ENCODE measurements at regions not wholly inside any gene's neighbourhood (a gene's known extent, or its start where the extent isn't known, plus 50 kb on each side); places are given as distances from the start of the nearest gene placed in this dataset.
A peak's percentile ranks its signal among the peaks of the same experiment; 100 is the strongest.

DNA sequence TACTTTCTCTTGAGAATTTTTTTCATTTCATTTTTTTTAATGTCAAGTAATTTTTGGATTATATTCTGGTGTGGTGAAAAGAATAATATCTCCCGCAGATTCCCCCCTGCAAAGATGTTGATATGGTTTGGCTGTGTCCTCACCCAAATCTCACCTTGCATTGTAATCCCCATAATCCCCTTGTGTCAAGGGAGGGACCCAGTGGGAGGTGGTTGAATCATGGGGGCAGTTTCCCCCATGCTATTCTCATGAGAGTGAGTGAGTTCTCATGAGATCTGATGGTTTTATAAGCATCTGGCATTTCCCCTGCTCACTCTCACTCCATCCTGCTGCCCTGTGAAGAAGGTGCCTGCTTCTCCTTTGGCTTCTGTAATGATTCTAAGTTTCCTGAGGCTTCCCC, 58.7 kb upstream of the PMEPA1 start:
- Histone ChIP-seq H3K36me3 (ENCODE audit: control insufficient read depth, insufficient read depth, low read length) (no peaks in the 10 kb centered on the region), H3K27me3 (replicated peaks; ENCODE audit: control insufficient read depth, insufficient read depth, low read length) (no peaks in the 10 kb centered on the region), H3K4me3 (ENCODE audit: low read depth, low read length) (no peak overlapping the region), H3K9me3 (no peaks in the 10 kb centered on the region), H3K4me1 (no peaks in the 10 kb centered on the region; the same call in 1 of the 2 replicates)
- intact Hi-C loops (cut with micrococcal nuclease; ENCODE audit: unreplicated experiment) = no loop called here
- POLR2A ChIA-PET = no interaction called here
- H3K4me1 Mint-ChIP-seq (ENCODE audit: low read depth, unreplicated experiment) = peaks cover 8% of the 10 kb centered on the region
- peak in 1 of 2 experiments; percentile 15 for DNase-seq
- peaks cover 7% of the 10 kb centered on the region for H3K27me3 Mint-ChIP-seq (ENCODE audit: insufficient read depth, unreplicated experiment)
- H3K4me3 Mint-ChIP-seq (ENCODE audit: unreplicated experiment) = no peak overlapping the region
- no peaks in the 10 kb centered on the region for H3K36me3 Mint-ChIP-seq (ENCODE audit: insufficient read depth, unreplicated experiment)
- H3K27ac Mint-ChIP-seq (ENCODE audit: unreplicated experiment) = no peak overlapping the region
- TF ChIP-seq, protein P1, sequence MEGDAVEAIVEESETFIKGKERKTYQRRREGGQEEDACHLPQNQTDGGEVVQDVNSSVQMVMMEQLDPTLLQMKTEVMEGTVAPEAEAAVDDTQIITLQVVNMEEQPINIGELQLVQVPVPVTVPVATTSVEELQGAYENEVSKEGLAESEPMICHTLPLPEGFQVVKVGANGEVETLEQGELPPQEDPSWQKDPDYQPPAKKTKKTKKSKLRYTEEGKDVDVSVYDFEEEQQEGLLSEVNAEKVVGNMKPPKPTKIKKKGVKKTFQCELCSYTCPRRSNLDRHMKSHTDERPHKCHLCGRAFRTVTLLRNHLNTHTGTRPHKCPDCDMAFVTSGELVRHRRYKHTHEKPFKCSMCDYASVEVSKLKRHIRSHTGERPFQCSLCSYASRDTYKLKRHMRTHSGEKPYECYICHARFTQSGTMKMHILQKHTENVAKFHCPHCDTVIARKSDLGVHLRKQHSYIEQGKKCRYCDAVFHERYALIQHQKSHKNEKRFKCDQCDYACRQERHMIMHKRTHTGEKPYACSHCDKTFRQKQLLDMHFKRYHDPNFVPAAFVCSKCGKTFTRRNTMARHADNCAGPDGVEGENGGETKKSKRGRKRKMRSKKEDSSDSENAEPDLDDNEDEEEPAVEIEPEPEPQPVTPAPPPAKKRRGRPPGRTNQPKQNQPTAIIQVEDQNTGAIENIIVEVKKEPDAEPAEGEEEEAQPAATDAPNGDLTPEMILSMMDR (IDR thresholded peaks at IDR 0.05; ENCODE audit: insufficient read depth in 1 of 2, low read depth in 1 of 2, low read length in 1 of 2, severe bottlenecking in 1 of 2, unreplicated experiment in 1 of 2) = no peak
- H3K9me3 Mint-ChIP-seq (ENCODE audit: unreplicated experiment) = no peaks in the 10 kb centered on the region
- BruUV-seq (replicated peaks) = no TSS peak
- CTCF ChIA-PET = no interaction called here

DNA sequence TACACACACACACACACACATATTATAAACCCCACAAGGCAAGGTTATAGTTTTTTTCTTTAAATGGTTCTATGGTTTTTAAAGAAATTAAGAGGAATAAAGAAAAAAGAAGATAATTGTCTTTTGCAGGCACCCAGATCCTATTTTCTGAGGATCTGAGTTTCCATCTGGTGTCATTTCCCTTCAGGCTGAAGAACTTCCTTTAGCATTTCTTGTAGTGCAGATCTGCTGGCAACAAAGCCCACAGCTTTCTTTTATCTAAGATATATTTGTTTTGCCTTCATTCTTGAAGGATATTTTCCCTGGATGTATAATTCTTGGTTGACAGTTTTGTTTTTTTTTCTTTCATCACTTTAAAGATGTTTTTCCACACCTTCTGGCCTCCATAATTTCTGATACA, 57.6 kb upstream of the PMEPA1 start:
- Histone ChIP-seq H3K36me3 (ENCODE audit: control insufficient read depth, insufficient read depth, low read length) (no peaks in the 10 kb centered on the region), H3K9me3 (no peaks in the 10 kb centered on the region), H3K4me1 (no peaks in the 10 kb centered on the region; the same call in 1 of the 2 replicates), H3K4me3 (ENCODE audit: low read depth, low read length) (no peak overlapping the region), H3K27me3 (replicated peaks; ENCODE audit: control insufficient read depth, insufficient read depth, low read length) (no peaks in the 10 kb centered on the region)
- CTCF ChIA-PET = no interaction called here
- no peaks in the 10 kb centered on the region for H3K36me3 Mint-ChIP-seq (ENCODE audit: insufficient read depth, unreplicated experiment)
- POLR2A ChIA-PET = interaction anchor here (0.7 kb wide), 1 partner anchor 51 kb away, joined by 3 read pairs; no protein-coding TSS in a partner anchor
- TF ChIP-seq, protein P1 (IDR thresholded peaks at IDR 0.05; ENCODE audit: insufficient read depth in 1 of 2, low read depth in 1 of 2, low read length in 1 of 2, severe bottlenecking in 1 of 2, unreplicated experiment in 1 of 2) = no peak
- H3K27ac Mint-ChIP-seq (ENCODE audit: unreplicated experiment) = no peak overlapping the region
- no peak overlapping the region for H3K4me3 Mint-ChIP-seq (ENCODE audit: unreplicated experiment)
- BruUV-seq (replicated peaks) = no TSS peak
- peaks cover 11% of the 10 kb centered on the region for H3K27me3 Mint-ChIP-seq (ENCODE audit: insufficient read depth, unreplicated experiment)
- H3K4me1 Mint-ChIP-seq (ENCODE audit: low read depth, unreplicated experiment) = peaks cover 5% of the 10 kb centered on the region
- no peaks in the 10 kb centered on the region for H3K9me3 Mint-ChIP-seq (ENCODE audit: unreplicated experiment)
- intact Hi-C loops (cut with micrococcal nuclease; ENCODE audit: unreplicated experiment) = no loop called here
- DNase-seq = no peak

DNA sequence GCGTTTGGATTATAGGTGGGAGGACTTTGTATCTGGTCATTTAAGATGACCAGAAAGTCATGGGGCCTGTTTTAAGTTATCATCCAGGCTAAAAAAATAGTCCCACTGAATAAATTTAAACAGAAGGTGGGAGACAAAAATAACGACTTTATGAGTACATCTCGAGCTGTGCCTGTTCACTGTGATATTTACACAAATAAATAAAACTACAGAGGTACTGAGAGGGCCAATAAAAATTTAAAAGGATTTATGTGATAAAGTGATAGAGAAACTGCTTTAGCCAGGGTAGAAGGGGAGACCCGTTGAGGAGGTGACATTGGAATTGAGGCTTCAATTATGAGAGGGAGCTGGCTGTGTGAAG, 53.4 kb upstream of the PMEPA1 start:
- POLR2A ChIA-PET = no interaction called here
- Histone ChIP-seq H3K9me3 (no peaks in the 10 kb centered on the region), H3K36me3 (ENCODE audit: control insufficient read depth, insufficient read depth, low read length) (no peaks in the 10 kb centered on the region), H3K27me3 (replicated peaks; ENCODE audit: control insufficient read depth, insufficient read depth, low read length) (no peaks in the 10 kb centered on the region), H3K4me3 (ENCODE audit: low read depth, low read length) (no peak overlapping the region), H3K4me1 (no peaks in the 10 kb centered on the region)
- H3K36me3 Mint-ChIP-seq (ENCODE audit: insufficient read depth, unreplicated experiment) = no peaks in the 10 kb centered on the region
- intact Hi-C loops (cut with micrococcal nuclease; ENCODE audit: unreplicated experiment) = no loop called here
- no peak overlapping the region for H3K27ac Mint-ChIP-seq (ENCODE audit: unreplicated experiment)
- H3K4me3 Mint-ChIP-seq (ENCODE audit: unreplicated experiment) = no peak overlapping the region
- no peak for DNase-seq
- TF ChIP-seq, protein P1 (IDR thresholded peaks at IDR 0.05; ENCODE audit: insufficient read depth in 1 of 2, low read depth in 1 of 2, low read length in 1 of 2, severe bottlenecking in 1 of 2, unreplicated experiment in 1 of 2) = no peak
- peaks cover 19% of the 10 kb centered on the region for H3K27me3 Mint-ChIP-seq (ENCODE audit: insufficient read depth, unreplicated experiment)
- no peaks in the 10 kb centered on the region for H3K4me1 Mint-ChIP-seq (ENCODE audit: low read depth, unreplicated experiment)
- no TSS peak for BruUV-seq (replicated peaks)
- CTCF ChIA-PET = no interaction called here
- no peaks in the 10 kb centered on the region for H3K9me3 Mint-ChIP-seq (ENCODE audit: unreplicated experiment)
